GM12878 (cell line): ENCODE measurements at regions not wholly inside any gene's neighbourhood (a gene's known extent, or its start where the extent isn't known, plus 50 kb on each side); places are given as distances from the start of the nearest gene placed in this dataset.

Experiments
- ATAC-seq: fragments of 200-7000 bp; cut with Tn5 transposase; 3 replicates; pipeline ENCODE4 v1.9.1; 2020; ENCODE audit warnings: mild to moderate bottlenecking, moderate library complexity
- BruUV-seq: library from RNA; stranded (reverse); fragments of 400-500 nt; replicated peaks from 2 replicates; lab custom pipeline; 2021; lab: Mats Ljungman, UMichigan
- CTCF ChIA-PET: fragments of 300-600 bp; sonication (Branson Sonifier 250); formaldehyde crosslinking; extraction: SDS; loops from one replicate; lab custom pipeline; 2021; ENCODE audit warnings: inconsistent platforms; lab: Yijun Ruan, JAX
- POLR2A ChIA-PET: fragments of 350-600 bp; formaldehyde crosslinking; extraction: SDS; loops from one replicate; lab custom pipeline; 2021; ENCODE audit warnings: inconsistent platforms; lab: Charles Lee
- RAD21 ChIA-PET: fragments of 300-600 bp; sonication (Branson Sonifier 250); formaldehyde crosslinking; loops from one replicate; lab custom pipeline; 2023; ENCODE audit warnings: antibody characterized with exemption; ENCODE audit not compliant: unreplicated experiment; lab: Charles Lee
- SMC1A ChIA-PET: fragments of 300-600 bp; sonication (Branson Sonifier 250); formaldehyde crosslinking; loops from one replicate; lab custom pipeline; 2023; ENCODE audit not compliant: unreplicated experiment, uncharacterized antibody; lab: Charles Lee
- DNase-seq: peaks from one replicate; pipeline ENCODE4 v3.0.0-alpha.2; 2011; ENCODE audit warnings: low read depth, low spot score
- FAIRE-seq: peaks from 3 replicates; lab custom pipeline; 2011; peaks lifted over from hg19 to GRCh38; lab: Jason Lieb, UNC
- H2AFZ ChIP-seq: 2 replicates; pipeline ENCODE4 v1.6.0; 2011; ENCODE audit warnings: low read depth, low read length, control low read depth; ENCODE audit not compliant: control insufficient read depth
- H3K27ac ChIP-seq: 2 replicates; pipeline ENCODE4 v1.5.1; 2011; ENCODE audit warnings: control low read depth; ENCODE audit not compliant: control insufficient read depth, insufficient read depth
- H3K27me3 ChIP-seq, 2 experiments: replicated peaks in 1 of 2; 2 replicates each; pipeline versions ENCODE4 v1.6.0 to v1.6.1; 2011; ENCODE audit warnings: low read length in 1 of 2; ENCODE audit not compliant: control insufficient read depth in 2 of 2, insufficient read depth in 2 of 2
- H3K36me3 ChIP-seq, 2 experiments: 2 replicates each; pipeline ENCODE4 v1.5.1; 2011; ENCODE audit warnings: low read length in 1 of 2; ENCODE audit not compliant: control insufficient read depth in 2 of 2, insufficient read depth in 2 of 2
- H3K4me1 ChIP-seq: 2 replicates; pipeline ENCODE4 v1.6.1; 2011; ENCODE audit warnings: mild to moderate bottlenecking, low read length, moderate library complexity, mixed read lengths; ENCODE audit not compliant: control insufficient read depth, insufficient read depth
- H3K4me2 ChIP-seq: 2 replicates; pipeline ENCODE4 v1.6.0; 2011; ENCODE audit warnings: control low read depth; ENCODE audit not compliant: control insufficient read depth, insufficient read depth
- H3K4me3 ChIP-seq: fragments of 200-600 bp; sonication (generic); 2 replicates; pipeline ENCODE4 v1.5.1; 2016
- H3K79me2 ChIP-seq: 2 replicates; pipeline ENCODE4 v1.6.0; 2011; ENCODE audit warnings: low read length; ENCODE audit not compliant: control insufficient read depth, insufficient read depth
- H3K9ac ChIP-seq: 2 replicates; pipeline ENCODE4 v1.8.0; 2011; ENCODE audit warnings: low read length, control low read depth, mixed read lengths; ENCODE audit not compliant: control insufficient read depth, insufficient read depth
- H3K9me3 ChIP-seq: replicated peaks from 3 replicates; pipeline ENCODE4 v1.5.1; 2011; ENCODE audit warnings: mild to moderate bottlenecking, low read length; ENCODE audit not compliant: control insufficient read depth, insufficient read depth
- H4K20me1 ChIP-seq: 2 replicates; pipeline ENCODE4 v1.6.0; 2011; ENCODE audit not compliant: control insufficient read depth, insufficient read depth
- FOS ChIP-seq: IDR thresholded peaks from 3 replicates; pipeline ENCODE4 v1.6.1; 2011; ENCODE audit warnings: borderline replicate concordance; ENCODE audit not compliant: insufficient read length; ENCODE audit errors: extremely low read depth
- RB1 ChIP-seq: fragments of 450-650 bp; formaldehyde crosslinking; IDR thresholded peaks from 2 replicates; pipeline ENCODE4 v1.6.1; 2017; ENCODE audit warnings: mild to moderate bottlenecking, borderline replicate concordance
- ZNF622 ChIP-seq: fragments of 450-650 bp; IDR thresholded peaks from 2 replicates; pipeline ENCODE4 v1.6.1; 2017; ENCODE audit warnings: mild to moderate bottlenecking, inconsistent platforms
- WGBS: methylation state at CpG from one replicate; pipeline ENCODE4 v1.1.6; 2016; ENCODE audit warnings: low lambda C conversion rate; ENCODE audit not compliant: insufficient replicate concordance, insufficient coverage; ENCODE audit errors: missing lambda C conversion rate; 5-methylcytosine and 5-hydroxymethylcytosine counted together
- in situ Hi-C: fragments of 300-500 bp; cut with MboI; formaldehyde crosslinking; loops from 9 replicates; pipeline ENCODE4 v1.14.3; 2018; ENCODE audit warnings: mixed read lengths
- intact Hi-C: fragments of 100-400 bp; cut with micrococcal nuclease; formaldehyde crosslinking; loops from one replicate; pipeline ENCODE4 v1.14.2; 2022; ENCODE audit not compliant: unreplicated experiment
- TF ChIP-seq, protein P1 (sequence below): fragments of 450-650 bp; IDR thresholded peaks from 2 replicates; pipeline ENCODE4 v1.6.1; 2018; ENCODE audit warnings: borderline replicate concordance, mild to moderate bottlenecking; ENCODE audit not compliant: partially characterized antibody
- TF ChIP-seq, protein P2 (sequence below): fragments of 450-650 bp; IDR thresholded peaks from 2 replicates; pipeline ENCODE4 v1.6.1; 2018; ENCODE audit warnings: mild to moderate bottlenecking, low read depth, moderate library complexity; ENCODE audit not compliant: partially characterized antibody
- TF ChIP-seq, protein P3 (sequence below): fragments of 450-650 bp; IDR thresholded peaks from 2 replicates; pipeline ENCODE4 v1.6.1; 2016; ENCODE audit warnings: mild to moderate bottlenecking
- TF ChIP-seq, protein P4 (sequence below): IDR thresholded peaks from 2 replicates; pipeline ENCODE4 v1.6.1; 2012; ENCODE audit warnings: low read length, inconsistent platforms

DNA sequence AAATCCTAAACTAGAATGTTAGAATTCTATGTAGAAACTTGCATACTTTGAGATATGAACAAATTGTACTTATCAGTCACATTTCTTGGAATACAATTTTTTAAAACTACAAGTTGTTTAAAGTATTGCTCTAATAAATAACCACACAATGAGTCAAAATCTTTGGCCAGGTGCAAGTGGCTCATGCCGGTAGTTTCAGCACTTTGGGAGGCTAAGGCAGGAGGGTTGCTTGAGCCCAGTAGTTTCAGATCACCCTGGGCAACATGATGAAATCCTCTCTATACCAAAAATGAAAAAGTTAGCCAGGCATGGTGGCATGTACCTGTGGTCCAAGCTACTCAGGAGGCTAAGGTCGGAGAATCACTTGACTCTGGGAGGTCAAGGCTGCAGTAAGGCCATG, 257.8 kb downstream of the COX7C start:
- Histone ChIP-seq H3K27me3 (no peaks in the 10 kb centered on the region), H3K27ac (no peak overlapping the region), H3K79me2 (no peaks in the 10 kb centered on the region), H3K4me1 (no peaks in the 10 kb centered on the region), H2AFZ (no peak overlapping the region), H3K36me3 (no peaks in the 10 kb centered on the region), H3K9ac (no peak overlapping the region), H3K4me3 (no peak overlapping the region), H4K20me1 (no peaks in the 10 kb centered on the region), H3K9me3 (no peaks in the 10 kb centered on the region), H3K4me2 (no peak overlapping the region)
- ATAC-seq (no peak), DNase-seq (no peak), FAIRE-seq (no peak)
- POLR2A ChIA-PET, result no interaction called here
- RAD21 ChIA-PET, result no interaction called here
- 67% methylated on average over 2 of the region's 2 CpGs for WGBS
- in situ Hi-C loops, result no loop called here
- intact Hi-C loops, result no loop called here
- SMC1A ChIA-PET, result no interaction called here
- no peak for TF ChIP-seq FOS
- TF ChIP-seq, protein P1, sequence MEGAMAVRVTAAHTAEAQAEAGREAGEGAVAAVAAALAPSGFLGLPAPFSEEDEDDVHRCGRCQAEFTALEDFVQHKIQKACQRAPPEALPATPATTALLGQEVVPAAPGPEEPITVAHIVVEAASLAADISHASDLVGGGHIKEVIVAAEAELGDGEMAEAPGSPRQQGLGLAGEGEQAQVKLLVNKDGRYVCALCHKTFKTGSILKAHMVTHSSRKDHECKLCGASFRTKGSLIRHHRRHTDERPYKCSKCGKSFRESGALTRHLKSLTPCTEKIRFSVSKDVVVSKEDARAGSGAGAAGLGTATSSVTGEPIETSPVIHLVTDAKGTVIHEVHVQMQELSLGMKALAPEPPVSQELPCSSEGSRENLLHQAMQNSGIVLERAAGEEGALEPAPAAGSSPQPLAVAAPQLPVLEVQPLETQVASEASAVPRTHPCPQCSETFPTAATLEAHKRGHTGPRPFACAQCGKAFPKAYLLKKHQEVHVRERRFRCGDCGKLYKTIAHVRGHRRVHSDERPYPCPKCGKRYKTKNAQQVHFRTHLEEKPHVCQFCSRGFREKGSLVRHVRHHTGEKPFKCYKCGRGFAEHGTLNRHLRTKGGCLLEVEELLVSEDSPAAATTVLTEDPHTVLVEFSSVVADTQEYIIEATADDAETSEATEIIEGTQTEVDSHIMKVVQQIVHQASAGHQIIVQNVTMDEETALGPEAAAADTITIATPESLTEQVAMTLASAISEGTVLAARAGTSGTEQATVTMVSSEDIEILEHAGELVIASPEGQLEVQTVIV, result no peak
- TF ChIP-seq ZNF622, result no peak
- TF ChIP-seq, protein P2, sequence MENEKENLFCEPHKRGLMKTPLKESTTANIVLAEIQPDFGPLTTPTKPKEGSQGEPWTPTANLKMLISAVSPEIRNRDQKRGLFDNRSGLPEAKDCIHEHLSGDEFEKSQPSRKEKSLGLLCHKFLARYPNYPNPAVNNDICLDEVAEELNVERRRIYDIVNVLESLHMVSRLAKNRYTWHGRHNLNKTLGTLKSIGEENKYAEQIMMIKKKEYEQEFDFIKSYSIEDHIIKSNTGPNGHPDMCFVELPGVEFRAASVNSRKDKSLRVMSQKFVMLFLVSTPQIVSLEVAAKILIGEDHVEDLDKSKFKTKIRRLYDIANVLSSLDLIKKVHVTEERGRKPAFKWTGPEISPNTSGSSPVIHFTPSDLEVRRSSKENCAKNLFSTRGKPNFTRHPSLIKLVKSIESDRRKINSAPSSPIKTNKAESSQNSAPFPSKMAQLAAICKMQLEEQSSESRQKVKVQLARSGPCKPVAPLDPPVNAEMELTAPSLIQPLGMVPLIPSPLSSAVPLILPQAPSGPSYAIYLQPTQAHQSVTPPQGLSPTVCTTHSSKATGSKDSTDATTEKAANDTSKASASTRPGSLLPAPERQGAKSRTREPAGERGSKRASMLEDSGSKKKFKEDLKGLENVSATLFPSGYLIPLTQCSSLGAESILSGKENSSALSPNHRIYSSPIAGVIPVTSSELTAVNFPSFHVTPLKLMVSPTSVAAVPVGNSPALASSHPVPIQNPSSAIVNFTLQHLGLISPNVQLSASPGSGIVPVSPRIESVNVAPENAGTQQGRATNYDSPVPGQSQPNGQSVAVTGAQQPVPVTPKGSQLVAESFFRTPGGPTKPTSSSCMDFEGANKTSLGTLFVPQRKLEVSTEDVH, result no peak
- TF ChIP-seq RB1, result no peak
- TF ChIP-seq, protein P3, sequence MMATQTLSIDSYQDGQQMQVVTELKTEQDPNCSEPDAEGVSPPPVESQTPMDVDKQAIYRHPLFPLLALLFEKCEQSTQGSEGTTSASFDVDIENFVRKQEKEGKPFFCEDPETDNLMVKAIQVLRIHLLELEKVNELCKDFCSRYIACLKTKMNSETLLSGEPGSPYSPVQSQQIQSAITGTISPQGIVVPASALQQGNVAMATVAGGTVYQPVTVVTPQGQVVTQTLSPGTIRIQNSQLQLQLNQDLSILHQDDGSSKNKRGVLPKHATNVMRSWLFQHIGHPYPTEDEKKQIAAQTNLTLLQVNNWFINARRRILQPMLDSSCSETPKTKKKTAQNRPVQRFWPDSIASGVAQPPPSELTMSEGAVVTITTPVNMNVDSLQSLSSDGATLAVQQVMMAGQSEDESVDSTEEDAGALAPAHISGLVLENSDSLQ, result no peak
- TF ChIP-seq, protein P4, sequence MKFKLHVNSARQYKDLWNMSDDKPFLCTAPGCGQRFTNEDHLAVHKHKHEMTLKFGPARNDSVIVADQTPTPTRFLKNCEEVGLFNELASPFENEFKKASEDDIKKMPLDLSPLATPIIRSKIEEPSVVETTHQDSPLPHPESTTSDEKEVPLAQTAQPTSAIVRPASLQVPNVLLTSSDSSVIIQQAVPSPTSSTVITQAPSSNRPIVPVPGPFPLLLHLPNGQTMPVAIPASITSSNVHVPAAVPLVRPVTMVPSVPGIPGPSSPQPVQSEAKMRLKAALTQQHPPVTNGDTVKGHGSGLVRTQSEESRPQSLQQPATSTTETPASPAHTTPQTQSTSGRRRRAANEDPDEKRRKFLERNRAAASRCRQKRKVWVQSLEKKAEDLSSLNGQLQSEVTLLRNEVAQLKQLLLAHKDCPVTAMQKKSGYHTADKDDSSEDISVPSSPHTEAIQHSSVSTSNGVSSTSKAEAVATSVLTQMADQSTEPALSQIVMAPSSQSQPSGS, result no peak
- CTCF ChIA-PET, result no interaction called here
- BruUV-seq, result no TSS peak
